ENCODE measurements at regions not wholly inside any gene's neighbourhood (a gene's known extent, or its start where the extent isn't known, plus 50 kb on each side); places are given as distances from the start of the nearest gene placed in this dataset.

- Histone ChIP-seq H3K9ac (replicated peaks in 1 of 4; ENCODE audit: extremely low read depth in 1 of 4, low read depth in 3 of 4, low read length in 3 of 4) (no peak overlapping the region), H3K79me1 (ENCODE audit: low read depth, low read length) (no peaks in the 10 kb centered on the region), H3K56ac (replicated peaks; ENCODE audit: insufficient read length, low read depth, low read length) (no peak overlapping the region), H3K4me1 (replicated peaks in 1 of 4; ENCODE audit: control insufficient read depth in 3 of 4, insufficient read depth in 4 of 4, low read length in 3 of 4) (no peaks in the 10 kb centered on the region), H3K4me3 (ENCODE audit: extremely low read depth in 1 of 4, insufficient read depth in 2 of 4, low read depth in 3 of 4, low read length in 4 of 4) (no peak overlapping the region), H2AFZ (ENCODE audit: low read length) (no peak overlapping the region), H4K91ac (replicated peaks; ENCODE audit: insufficient read length, low read length) (no peak overlapping the region), H3K79me2 (ENCODE audit: control insufficient read depth in 1 of 2, insufficient read depth in 2 of 2, low read length in 2 of 2) (no peaks in the 10 kb centered on the region), H3K4ac (replicated peaks; ENCODE audit: insufficient read length, low read depth, low read length) (no peak overlapping the region), H3K23ac (ENCODE audit: insufficient read length) (no peak overlapping the region), H4K20me1 (replicated peaks in 1 of 2; ENCODE audit: control insufficient read depth in 1 of 2, insufficient read depth in 2 of 2, low read length in 2 of 2) (no peaks in the 10 kb centered on the region), H3K4me2 (ENCODE audit: insufficient read depth in 1 of 2, low read depth in 2 of 2, low read length in 2 of 2) (no peak overlapping the region), H3K36me3 (ENCODE audit: control insufficient read depth in 2 of 4, insufficient read depth in 4 of 4, low read length in 3 of 4) (no peaks in the 10 kb centered on the region), H2BK5ac (ENCODE audit: low read depth, low read length) (no peak overlapping the region), H2BK120ac (replicated peaks; ENCODE audit: low read depth, low read length) (no peak overlapping the region), H4K5ac (ENCODE audit: insufficient read length, low read depth, low read length) (no peak overlapping the region), H3K27me3 (replicated peaks in 1 of 4; ENCODE audit: control insufficient read depth in 3 of 4, extremely low read depth in 1 of 4, insufficient read depth in 3 of 4, low read length in 3 of 4) (no peaks in the 10 kb centered on the region), H3K27ac (ENCODE audit: low read depth, low read length) (no peak overlapping the region), H4K8ac (ENCODE audit: extremely low read depth, insufficient read depth, low read length) (no peak overlapping the region), H3K18ac (ENCODE audit: extremely low read depth, low read length) (no peak overlapping the region), H3K23me2 (ENCODE audit: low read depth, low read length) (no peaks in the 10 kb centered on the region), H3K14ac (ENCODE audit: insufficient read length) (no peak overlapping the region), H2BK15ac (ENCODE audit: low read length) (no peak overlapping the region), H2AK5ac (ENCODE audit: low read depth, low read length) (no peak overlapping the region), H2BK12ac (ENCODE audit: low read depth, low read length) (no peak overlapping the region), H3K9me3 (ENCODE audit: insufficient read depth in 2 of 2, low read depth in 1 of 2, low read length in 1 of 2) (no peaks in the 10 kb centered on the region), H2BK20ac (ENCODE audit: low read length) (no peak overlapping the region)
- ChIA-PET POLR2A (ENCODE audit: partially characterized antibody) (no interaction called here), CTCF (ENCODE audit: partially characterized antibody) (interaction anchor here (1.4 to 6.2 kb wide), 2 partner anchors 154 to 360 kb away, joined by 4 to 68 read pairs; no protein-coding TSS in a partner anchor)
- 47% methylated on average over 2 of the region's 2 CpGs; no CpG with 5 or more reads in 1 of the 2 experiments for WGBS, 2 experiments (ENCODE audit: extremely low coverage in 1 of 2, insufficient coverage in 1 of 2, insufficient read length in 1 of 2, insufficient replicate concordance in 2 of 2, low coverage in 1 of 2, low lambda C conversion rate in 2 of 2, missing lambda C conversion rate in 1 of 2)
- TF ChIP-seq TCF12 (IDR thresholded peaks at IDR 0.05; ENCODE audit: low read depth, low read length) (no peak), ATF3 (IDR thresholded peaks at IDR 0.05; ENCODE audit: insufficient read depth, low read depth, low read length) (no peak), TBP (IDR thresholded peaks at IDR 0.05; ENCODE audit: low read depth, low read length) (no peak), SUZ12 (IDR thresholded peaks at IDR 0.05; ENCODE audit: low read length) (no peak), RNF2 (IDR thresholded peaks at IDR 0.05; ENCODE audit: borderline replicate concordance, low read depth, low read length, missing control alignments, poor library complexity, severe bottlenecking) (no peak), KDM1A (IDR thresholded peaks at IDR 0.05; ENCODE audit: borderline replicate concordance, low read length) (no peak), YY1 (IDR thresholded peaks at IDR 0.05; ENCODE audit: low read depth, low read length) (no peak), SIN3A (conservative IDR thresholded peaks at IDR 0.05 in 1 of 2, IDR thresholded peaks at IDR 0.05 in 1 of 2; ENCODE audit: low read depth in 1 of 2, low read length in 2 of 2) (no peak), RBBP5 (IDR thresholded peaks at IDR 0.05; ENCODE audit: borderline replicate concordance, low read depth, low read length) (no peak), BCL11A (IDR thresholded peaks at IDR 0.05; ENCODE audit: low read depth in 2 of 2, low read length in 2 of 2) (no peak), CEBPB (IDR thresholded peaks at IDR 0.05; ENCODE audit: low read depth, low read length) (no peak)
- TF ChIP-seq, protein P1, sequence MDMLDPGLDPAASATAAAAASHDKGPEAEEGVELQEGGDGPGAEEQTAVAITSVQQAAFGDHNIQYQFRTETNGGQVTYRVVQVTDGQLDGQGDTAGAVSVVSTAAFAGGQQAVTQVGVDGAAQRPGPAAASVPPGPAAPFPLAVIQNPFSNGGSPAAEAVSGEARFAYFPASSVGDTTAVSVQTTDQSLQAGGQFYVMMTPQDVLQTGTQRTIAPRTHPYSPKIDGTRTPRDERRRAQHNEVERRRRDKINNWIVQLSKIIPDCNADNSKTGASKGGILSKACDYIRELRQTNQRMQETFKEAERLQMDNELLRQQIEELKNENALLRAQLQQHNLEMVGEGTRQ (IDR thresholded peaks at IDR 0.05; ENCODE audit: low read length) = no peak
- DNase-seq (ENCODE audit: low read depth in 1 of 2, low spot score in 2 of 2) (no peak), FAIRE-seq (no peak)
Observed at GRCh38 chr1:79198832-79199231, 192.3 kb upstream of the ADGRL4 start.

All from H1 (cell line).